ENCODE measurements at regions not wholly inside any gene's neighbourhood (a gene's known extent, or its start where the extent isn't known, plus 50 kb on each side); places are given as distances from the start of the nearest gene placed in this dataset.

- TF ChIP-seq CTCF (conservative IDR thresholded peaks at IDR 0.05; ENCODE audit: low read length) (no peak), EZH2phosphoT487 (IDR thresholded peaks at IDR 0.05; ENCODE audit: borderline replicate concordance) (no peak)
Observed at GRCh38 chr9:106784076-106784475, 78.9 kb upstream of the ZNF462 start.

All from Loucy (cell line).